Fibroblast of skin of left biceps (primary cell): ENCODE measurements at regions not wholly inside any gene's neighbourhood (a gene's known extent, or its start where the extent isn't known, plus 50 kb on each side); places are given as distances from the start of the nearest gene placed in this dataset.
A peak's percentile ranks its signal among the peaks of the same experiment; 100 is the strongest.

Experiments
- DNase-seq, 2 experiments: peaks; one replicate each; pipeline ENCODE4 v3.0.0-alpha.2; 2013; ENCODE audit warnings: low read depth in 2 of 2

DNA sequence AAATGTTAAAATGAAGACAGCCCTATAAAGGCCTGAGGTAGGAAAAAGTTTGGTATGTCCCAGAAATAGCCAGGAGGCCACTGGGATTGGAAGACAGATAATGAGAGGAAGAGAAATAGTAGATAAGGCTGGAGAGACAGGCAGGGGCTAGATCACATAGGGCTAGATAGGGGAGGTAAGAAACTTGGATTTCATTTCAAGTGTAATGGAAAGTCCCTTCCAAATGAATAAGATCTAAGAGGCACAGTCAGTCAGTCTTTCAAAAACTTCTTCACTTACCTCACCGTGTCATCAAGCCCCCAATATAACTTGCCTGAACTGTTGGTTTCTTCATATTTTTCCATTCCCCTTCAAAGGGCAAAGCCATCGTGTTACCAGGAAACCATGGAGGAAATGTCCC lies 121.8 kb downstream of the SPCS3 start:
- no peak for DNase-seq

DNA sequence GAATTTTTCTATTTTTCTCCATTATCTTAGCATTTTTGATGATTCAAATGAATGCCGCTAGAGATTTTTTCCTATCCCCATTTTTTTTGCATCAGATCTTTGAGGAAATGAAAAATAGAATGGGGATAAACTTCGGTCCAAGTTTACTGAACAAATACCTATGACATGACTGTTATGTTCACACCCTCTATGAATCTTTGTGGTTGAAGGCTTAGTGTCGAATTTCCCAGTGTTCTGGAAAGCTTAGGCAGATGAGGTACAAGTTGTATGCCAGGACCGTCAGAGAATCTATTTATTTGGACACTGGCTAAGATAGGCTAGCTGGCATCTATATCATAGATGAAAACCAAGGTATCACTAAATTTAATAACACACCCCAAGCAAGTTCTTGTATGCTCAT lies 123.4 kb downstream of the SPCS3 start:
- DNase-seq, result peak; percentile 85 to 86

DNA sequence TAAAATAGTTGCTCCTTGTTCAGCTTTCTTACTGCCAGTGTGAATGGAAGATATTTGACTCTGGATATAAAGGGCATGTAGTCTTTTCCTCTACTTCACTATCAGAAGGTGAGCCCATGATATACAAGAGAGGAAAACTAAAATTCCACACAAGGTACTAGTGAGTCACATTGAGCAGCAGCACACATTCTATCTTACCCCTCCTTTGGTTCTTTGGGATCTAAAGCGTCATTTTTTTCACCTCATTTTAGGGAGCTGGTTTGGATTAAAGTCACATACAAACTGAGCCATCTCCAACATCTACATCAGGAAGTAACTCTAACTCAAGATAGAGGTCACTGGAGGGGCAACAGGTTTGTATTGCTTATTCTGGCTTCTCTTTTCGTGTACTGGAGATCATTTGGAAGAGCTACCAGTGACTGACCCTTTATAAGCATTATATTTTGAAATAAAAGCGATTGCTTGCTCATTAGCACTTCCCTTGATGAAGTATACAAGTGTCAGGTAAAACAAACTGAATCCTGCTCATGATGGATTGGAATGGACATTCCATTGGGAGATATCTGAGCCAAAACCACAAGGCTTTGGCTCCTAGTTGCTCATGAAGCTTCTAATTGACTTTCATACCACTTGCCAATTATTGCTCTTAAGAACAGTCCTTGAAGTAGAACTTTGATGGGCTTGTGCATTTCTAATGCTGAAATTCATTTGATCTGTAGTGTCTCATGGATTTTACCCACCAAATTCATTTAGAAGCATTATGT lies 124.1 kb downstream of the SPCS3 start:
- DNase-seq, result peak in 1 of 2 experiments; percentile 47

DNA sequence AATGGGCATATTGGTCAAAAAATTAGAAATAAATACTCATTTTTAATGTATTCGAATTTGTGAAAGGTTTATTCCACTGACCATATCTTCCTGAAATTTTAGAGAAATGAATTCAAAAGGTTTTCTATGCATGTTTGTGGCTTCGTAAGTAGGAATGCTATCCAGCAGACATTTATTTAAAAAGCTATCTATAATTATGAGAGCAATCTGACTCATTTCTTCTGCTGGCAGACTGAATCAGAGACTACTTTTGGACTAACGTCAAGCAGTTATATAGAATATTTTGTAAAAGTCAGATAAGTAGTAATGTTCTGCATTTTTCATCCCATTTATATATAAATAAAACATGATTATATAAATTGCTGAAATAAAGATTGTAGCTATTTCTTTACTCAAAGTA lies 125.0 kb downstream of the SPCS3 start:
- DNase-seq, result peak; percentile 62 to 74

DNA sequence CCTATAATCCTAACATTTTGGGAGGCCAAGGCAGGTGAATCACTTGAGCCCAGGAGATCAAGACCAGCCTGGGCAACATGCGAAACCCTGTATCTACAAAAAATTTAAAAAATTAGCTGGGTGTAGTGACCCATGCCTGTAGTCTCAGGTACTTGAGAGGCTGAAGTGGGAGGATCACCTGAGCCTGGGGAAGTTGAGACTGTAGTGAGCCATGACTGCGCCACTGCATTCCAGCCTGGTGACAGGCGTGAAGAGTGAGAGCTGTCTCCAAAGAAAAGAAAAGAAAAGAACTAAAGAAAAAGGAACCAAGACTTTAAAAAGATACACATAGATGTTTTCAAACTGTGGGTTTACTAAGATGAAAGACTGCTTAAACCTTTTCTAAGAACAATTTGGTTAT lies 129.0 kb downstream of the SPCS3 start:
- DNase-seq, result no peak

DNA sequence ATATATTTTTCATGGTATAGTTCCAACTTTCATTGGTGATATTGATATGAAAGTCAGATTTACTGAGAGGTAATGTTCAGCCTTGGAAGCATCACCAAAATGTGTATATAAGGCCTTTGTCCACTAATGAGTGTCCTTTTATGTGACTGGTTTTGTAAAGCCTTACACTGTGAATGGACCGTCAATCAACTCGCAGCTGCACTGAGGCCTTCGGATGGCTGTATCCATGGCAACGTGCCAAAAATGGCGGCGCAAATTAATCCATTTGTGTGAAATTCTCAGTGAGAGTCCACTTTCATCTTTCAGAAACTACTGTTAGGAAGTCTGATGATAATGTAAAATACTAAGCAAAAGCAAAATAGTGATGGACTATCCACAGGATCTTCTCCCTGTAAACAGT lies 131.7 kb downstream of the SPCS3 start:
- DNase-seq, result no peak

DNA sequence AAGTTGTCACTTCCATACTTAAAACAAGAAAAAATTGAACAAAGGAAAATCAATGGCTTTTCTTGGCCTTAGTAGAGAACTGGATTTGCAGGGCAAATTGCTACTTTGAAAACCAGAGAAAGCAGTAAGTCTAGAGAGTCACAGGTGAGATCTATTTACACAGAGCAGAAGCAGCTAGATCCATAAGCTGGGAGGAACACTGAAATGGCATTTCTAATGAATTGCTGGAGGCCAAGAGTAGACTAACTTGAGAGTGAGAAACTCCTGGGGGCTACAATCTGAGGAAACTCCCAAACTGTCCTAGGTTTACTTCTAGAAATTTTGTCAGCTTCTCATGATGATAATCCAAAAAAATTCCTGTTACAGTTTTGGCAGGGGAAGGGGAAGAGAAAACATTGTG lies 133.3 kb downstream of the SPCS3 start:
- DNase-seq, result no peak

DNA sequence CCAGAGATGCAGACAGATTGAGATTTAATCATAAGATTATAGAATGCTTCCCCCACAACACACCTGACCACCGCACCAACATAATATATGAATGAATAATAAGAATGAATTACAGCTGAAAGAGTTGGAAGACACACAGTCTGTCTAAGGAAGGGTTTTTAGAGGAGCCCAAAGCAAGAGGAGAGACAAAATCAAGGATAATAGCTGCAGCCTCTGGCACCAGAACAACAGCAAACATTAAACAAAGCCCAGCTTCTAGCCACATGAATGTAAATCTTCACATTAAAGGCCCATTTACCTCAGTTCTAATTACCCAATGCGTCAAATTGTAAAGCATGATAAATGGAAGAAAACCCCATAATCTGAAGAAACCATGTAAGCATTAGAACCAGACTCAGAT lies 133.9 kb downstream of the SPCS3 start:
- no peak for DNase-seq

DNA sequence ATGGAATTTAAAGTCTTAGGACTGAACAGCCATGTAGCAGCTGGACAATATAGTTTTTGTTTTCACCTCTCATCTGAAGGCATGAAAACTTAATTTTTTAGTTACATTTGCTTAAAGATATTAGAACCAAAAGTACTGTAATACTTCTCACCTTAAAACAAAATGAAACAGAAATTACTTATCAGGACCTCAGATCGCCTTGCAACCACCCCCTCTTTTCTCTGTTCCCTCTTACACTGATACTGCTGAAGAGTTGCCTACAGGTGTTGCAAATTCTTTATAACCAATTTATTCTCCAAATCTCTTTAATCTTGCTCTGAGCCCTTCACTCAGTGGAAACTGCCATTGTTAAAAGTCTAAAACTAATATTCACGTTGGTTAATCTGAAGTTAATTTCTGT lies 145.0 kb downstream of the SPCS3 start:
- no peak for DNase-seq

DNA sequence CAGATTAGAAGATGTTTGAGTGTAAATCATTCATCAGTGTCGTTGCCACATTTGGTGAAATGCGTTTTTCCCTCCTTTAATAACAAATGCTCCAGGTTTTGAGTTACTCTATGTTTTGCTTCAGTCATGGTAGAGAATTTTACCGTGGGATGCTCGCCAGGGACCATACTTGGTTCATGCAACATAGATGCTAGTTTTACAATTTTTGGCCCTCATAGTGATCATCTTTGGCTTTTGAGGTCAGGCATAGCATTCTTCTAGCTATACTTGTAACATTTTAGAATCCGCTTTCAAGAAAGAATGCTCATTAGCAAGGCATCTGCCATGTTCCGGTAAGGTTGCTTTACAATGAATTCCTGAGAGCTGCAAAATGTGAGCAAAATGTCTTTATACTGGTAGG lies 147.2 kb downstream of the SPCS3 start:
- peak; percentile 82 to 84 for DNase-seq

DNA sequence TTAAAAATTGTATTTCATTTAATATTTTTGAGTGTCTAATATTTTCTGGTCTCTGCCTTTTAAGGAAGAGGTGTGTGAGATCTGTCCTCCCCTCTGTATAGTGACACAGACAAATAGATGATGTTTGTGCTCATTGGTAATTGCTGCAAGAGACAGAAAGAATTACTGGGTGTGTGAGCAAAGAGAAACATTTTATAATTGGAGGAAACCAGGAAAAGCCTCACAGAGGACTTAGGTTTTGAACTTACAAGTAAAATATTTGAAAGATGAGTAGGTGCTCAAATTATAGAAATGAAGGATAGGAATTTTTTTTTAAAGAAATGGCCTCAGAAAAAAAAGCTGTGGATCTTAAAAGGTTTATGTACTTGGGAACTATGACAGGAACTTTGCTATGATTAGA lies 149.8 kb downstream of the SPCS3 start:
- no peak for DNase-seq

DNA sequence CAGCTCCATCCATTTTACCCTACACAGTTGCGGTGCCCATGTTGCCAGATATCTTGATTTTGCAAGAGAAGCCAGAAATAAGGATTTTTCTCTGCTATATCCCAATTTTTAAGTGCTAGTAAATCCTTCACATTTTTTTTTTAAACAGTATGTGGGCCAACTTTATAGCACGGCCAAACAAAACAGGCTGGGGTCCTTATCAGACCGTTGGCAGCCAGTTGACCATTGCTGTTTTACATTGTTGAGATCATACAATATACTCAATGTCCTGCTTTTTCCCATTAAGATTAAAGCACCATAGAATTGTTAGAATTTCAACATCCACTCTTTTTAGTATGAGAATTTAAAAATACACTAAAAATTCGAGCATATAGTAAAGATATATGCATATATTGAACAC lies 150.9 kb downstream of the SPCS3 start:
- DNase-seq, result no peak

DNA sequence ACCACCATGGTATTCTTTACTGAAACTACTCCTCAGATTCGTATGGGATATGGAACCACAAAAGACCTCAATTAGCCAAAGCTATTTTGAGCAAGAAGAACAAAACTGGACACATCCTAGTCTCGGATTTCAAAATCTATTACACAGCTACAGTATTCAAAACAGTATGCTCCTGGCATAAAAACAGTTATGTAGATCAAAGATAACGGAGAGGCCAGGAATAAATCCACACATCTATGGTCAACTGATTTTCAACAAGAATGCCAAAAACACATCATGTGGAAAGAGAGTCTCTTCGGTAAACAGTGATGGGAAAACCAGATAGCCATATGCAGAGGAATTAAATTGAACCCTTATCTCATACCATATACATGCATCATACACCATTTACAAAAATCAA lies 155.3 kb downstream of the SPCS3 start:
- no peak for DNase-seq

DNA sequence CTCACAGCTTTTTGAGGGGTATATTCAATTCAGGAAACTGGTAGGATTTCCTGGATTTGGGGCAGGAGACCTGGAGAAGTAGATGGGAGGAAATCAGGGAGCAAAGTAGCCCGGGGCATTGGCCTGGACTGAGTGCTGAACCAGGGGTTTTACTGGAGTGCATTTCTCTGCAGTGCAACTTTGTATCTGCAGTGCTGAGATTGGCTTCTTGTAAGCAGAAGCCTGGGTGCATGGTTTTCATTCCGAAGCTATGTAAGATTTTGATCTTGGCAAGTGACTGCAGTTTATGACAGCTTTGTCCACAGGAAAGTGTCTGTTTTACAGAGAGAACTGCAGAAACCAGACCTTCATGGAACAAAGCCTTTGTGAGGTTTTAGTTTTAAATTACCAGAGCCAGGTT lies 158.3 kb downstream of the SPCS3 start:
- DNase-seq, result no peak

DNA sequence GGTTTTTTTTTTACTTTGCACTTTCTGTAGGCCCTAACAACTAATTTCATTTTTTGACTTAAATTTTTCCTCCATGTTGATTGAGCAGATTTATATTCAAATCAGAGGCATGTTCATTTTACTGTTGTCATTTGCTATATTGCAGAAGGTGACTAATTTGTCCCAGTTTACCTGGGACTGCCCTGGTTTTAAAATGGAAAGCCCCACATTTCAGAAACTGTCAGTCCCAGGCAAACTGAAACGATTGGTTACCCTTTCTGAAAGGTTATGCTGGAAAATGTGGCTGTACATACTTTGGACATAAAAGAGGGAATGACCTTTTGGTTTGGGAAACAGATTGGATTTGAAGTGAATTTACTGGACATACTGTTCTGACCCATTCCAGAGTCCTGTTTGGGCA lies 160.0 kb downstream of the SPCS3 start:
- DNase-seq, result no peak

DNA sequence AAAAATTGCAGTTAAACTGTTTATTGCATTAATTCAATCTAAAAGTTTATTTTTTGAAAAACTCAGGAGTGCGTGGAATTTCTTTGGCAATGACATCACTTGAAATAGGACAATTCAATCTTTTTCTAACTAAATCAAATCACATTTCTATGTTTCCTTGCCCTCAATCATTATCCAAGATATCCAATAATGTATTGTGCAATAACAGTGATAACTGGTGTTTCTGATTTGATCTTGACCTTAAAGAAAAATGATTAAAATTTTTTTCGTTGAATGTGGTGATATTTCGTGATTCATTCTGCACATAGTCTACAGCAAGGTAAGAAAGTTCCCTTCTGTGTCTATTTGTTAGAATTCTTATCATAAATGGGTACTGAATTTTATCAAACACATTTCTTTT lies 163.2 kb downstream of the SPCS3 start:
- DNase-seq, result no peak

DNA sequence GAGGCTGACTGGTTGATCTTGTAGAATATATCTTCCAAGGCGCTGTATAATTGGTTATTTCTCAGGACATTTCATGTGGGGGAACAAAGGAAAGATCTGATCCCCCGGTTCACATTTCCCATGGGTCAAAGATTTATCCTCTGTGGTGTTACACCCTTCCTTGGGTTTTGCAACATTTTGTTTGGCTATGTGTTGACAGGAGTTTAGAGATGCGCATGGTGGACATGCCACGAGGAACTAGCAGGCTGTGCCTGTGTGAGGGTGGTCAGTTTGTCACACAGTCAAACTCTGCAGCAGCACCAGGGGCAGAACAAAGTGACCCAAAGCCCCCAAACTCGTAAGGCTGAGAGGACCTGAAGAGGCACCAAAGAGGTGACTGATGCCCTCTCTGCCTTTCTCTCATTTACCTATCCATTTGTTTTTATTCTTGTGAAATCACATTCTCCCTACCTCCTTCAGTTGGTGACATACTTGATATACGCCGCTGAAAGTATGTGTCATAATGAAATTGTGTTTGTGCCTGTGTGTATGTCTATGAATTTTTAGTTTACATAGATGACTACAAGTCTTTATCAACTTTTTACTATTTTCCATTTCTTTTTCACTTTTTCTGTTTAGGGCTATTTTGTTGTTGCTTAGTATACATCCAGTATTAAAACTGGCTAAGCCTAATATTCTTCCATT lies 164.7 kb downstream of the SPCS3 start:
- no peak for DNase-seq

DNA sequence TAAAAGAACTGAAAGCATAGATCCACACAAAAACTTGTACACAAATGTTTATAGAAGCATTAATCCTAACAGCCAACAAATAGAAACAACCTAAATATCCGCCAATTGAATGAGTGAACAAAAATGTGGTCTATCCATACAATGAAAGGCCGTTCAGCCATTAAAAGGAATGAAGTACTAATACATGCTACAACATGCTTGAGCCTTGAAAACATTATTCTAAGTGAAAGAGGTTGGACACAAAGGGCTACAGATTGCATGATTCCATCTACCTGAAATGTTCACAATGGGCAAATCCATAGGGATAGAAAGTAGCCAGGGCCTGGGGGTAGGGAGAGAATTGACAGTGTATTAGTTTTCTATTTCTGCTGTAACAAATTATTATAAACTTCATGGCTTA lies 169.2 kb downstream of the SPCS3 start:
- no peak for DNase-seq

DNA sequence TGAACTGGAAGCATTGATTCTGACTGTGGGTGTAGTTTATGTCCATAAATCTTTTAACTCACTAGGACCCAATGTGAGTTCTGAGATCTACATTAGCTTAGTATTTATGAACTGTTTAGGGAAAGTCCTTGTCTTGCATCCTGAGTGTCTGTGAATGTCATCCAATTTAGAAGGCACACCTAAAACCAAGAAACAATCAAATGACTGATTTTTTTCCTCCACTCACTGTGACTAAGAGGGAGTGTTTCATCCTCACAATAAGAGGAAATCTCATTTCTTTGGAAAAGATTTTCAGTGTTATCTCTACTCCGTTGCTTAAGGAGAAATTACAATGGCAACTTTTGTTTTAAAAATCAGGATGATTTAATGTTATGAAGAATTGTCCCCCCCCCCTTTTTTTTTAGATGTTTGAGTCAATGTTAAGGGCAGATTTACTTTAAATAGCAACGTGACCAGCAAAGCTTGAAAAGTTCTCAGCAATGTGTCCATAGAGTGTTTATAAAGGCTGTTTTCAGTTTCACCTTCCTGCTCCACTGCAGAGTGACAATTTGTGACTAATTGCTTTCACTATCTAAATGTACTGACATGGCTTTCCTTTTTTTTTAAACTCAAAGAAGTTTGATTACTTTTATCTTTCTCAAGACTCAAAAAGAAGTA lies 173.0 kb downstream of the SPCS3 start:
- no peak for DNase-seq

DNA sequence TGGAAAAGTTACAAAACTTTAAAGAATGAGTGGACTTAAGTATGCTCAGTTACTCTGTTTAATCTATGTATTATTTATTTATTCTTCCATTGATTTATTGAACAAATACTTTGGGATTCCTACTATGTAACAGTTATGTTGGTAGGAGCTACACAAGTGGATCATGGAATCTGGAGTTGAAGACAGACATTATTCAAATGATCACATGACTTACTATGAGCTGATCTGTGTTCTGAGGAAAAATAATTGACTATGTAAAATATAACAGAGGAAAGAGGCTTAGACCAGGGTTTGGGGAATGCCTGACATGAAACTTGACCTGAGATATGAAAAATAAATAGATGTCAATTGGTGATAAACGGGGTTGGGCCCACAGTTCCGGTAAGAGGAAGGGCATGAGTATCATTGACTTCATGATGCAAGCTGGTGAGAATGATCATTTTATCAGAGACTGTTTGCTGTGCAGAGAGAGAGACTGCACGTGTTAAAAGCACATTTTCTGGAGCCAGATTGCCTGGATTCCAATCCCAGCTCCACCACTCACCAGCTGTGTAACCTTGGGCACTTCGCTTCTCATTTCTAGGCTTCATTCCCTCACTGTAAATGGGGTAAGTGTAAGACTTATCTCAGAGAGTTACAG lies 179.0 kb downstream of the SPCS3 start:
- peak in 1 of 2 experiments; percentile 10 for DNase-seq

DNA sequence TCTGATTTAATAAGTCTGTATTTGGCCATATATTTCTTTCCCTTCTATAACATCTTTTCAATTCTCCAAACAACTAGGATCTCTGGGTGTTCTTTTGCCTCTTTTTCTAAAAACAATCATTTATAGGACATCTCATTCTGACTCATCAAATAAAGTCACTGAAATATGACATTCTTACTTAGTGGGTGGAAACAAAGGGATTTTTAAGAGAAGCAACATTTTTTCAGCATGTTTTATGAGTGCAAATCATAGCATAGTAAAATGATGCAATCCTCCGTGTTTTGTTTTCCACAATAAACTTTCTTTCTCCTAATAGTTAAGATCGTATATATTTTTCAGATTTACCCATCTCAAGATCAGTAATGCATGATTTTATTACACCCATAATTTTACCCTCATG lies 179.8 kb downstream of the SPCS3 start:
- peak; percentile 34 to 46 for DNase-seq

DNA sequence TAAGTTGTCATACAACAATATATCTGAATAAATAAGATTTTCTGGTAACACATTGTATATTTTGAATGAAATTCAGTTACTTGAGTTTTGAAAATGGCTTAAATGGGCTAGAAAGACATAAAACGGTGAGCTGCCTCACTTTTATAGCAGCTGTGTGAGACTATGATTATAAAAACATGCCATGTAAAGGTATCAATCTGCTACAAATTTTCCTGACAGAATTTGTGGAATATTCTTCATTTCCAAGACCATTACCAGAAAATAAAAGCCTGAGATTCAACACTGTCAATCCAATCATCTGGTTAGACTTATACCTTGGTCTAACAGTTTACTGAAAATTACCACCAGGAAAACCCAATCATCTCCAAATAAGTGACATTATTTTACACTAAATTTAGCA lies 181.1 kb downstream of the SPCS3 start:
- DNase-seq, result no peak

DNA sequence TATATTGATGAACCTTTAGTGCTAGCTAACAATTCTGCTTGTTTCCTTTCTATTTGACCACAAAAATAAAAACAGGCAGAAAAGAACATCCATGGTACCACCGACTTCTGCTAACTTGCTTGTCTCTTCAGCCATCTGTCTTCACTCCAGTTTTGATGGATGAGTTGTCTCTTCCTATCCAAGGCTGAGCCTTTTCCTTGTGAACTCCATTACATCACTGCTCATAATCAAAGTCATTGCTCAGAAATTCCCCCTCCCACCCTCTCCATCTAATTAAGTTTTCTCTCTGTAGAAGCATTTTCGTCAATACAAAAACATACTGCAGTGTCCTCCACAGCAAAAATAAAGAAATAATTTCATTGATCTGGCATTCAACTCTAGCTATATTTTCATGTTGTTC lies 184.4 kb downstream of the SPCS3 start:
- no peak for DNase-seq
